ENCODE measurements at regions not wholly inside any gene's neighbourhood (a gene's known extent, or its start where the extent isn't known, plus 50 kb on each side); places are given as distances from the start of the nearest gene placed in this dataset.
A peak's percentile ranks its signal among the peaks of the same experiment; 100 is the strongest.

GRCh38 chr4:96642490-96642889, 802.6 kb downstream of the PDHA2 start:
- DNase-seq = no peak
- H3K4me3 Mint-ChIP-seq = no peak overlapping the region
- peaks cover 11% of the 10 kb centered on the region for H3K9me3 Mint-ChIP-seq
- H3K27me3 Mint-ChIP-seq (ENCODE audit: low read depth, poor library complexity) = no peaks in the 10 kb centered on the region
- H3K27ac Mint-ChIP-seq = peak overlapping the region; percentile 67
- H3K36me3 Mint-ChIP-seq (ENCODE audit: low read depth) = no peaks in the 10 kb centered on the region
- no peak for TF ChIP-seq CTCF (IDR thresholded peaks at IDR 0.05)
- peaks cover 43% of the 10 kb centered on the region for H3K4me1 Mint-ChIP-seq

- no peak overlapping the region for H3K4me3 Mint-ChIP-seq
- TF ChIP-seq CTCF (IDR thresholded peaks at IDR 0.05) = no peak
- H3K36me3 Mint-ChIP-seq (ENCODE audit: low read depth) = no peaks in the 10 kb centered on the region
- H3K4me1 Mint-ChIP-seq = peaks cover 14% of the 10 kb centered on the region
- H3K27ac Mint-ChIP-seq = no peak overlapping the region
- H3K27me3 Mint-ChIP-seq (ENCODE audit: low read depth, poor library complexity) = no peaks in the 10 kb centered on the region
- DNase-seq = no peak
- peaks cover 11% of the 10 kb centered on the region for H3K9me3 Mint-ChIP-seq
These were observed 806.3 kb downstream of the PDHA2 start for GRCh38 chr4:96646146-96646545.

- H3K27ac Mint-ChIP-seq = no peak overlapping the region
- peaks cover 17% of the 10 kb centered on the region for H3K9me3 Mint-ChIP-seq
- H3K27me3 Mint-ChIP-seq (ENCODE audit: low read depth, poor library complexity) = no peaks in the 10 kb centered on the region
- TF ChIP-seq CTCF (IDR thresholded peaks at IDR 0.05) = no peak
- no peak overlapping the region for H3K4me3 Mint-ChIP-seq
- no peaks in the 10 kb centered on the region for H3K36me3 Mint-ChIP-seq (ENCODE audit: low read depth)
- no peaks in the 10 kb centered on the region for H3K4me1 Mint-ChIP-seq
- no peak for DNase-seq
These were observed 809.6 kb downstream of the PDHA2 start for GRCh38 chr4:96649536-96649935.

GRCh38 chr4:96652158-96652557, 812.3 kb downstream of the PDHA2 start:
- Mint-ChIP-seq H3K36me3 (ENCODE audit: low read depth) (no peaks in the 10 kb centered on the region), H3K27me3 (ENCODE audit: low read depth, poor library complexity) (peaks cover 2% of the 10 kb centered on the region), H3K27ac (no peak overlapping the region), H3K4me3 (no peak overlapping the region), H3K9me3 (peaks cover 6% of the 10 kb centered on the region), H3K4me1 (no peaks in the 10 kb centered on the region)
- no peak for TF ChIP-seq CTCF (IDR thresholded peaks at IDR 0.05)
- no peak for DNase-seq

- TF ChIP-seq CTCF (IDR thresholded peaks at IDR 0.05) = no peak
- Mint-ChIP-seq H3K4me1 (no peaks in the 10 kb centered on the region), H3K4me3 (no peak overlapping the region), H3K27ac (no peak overlapping the region), H3K27me3 (ENCODE audit: low read depth, poor library complexity) (peaks cover 2% of the 10 kb centered on the region), H3K9me3 (peaks cover 6% of the 10 kb centered on the region), H3K36me3 (ENCODE audit: low read depth) (no peaks in the 10 kb centered on the region)
- no peak for DNase-seq
These were observed 812.9 kb downstream of the PDHA2 start for GRCh38 chr4:96652821-96653220.

- no peak for TF ChIP-seq CTCF (IDR thresholded peaks at IDR 0.05)
- Mint-ChIP-seq H3K4me1 (no peaks in the 10 kb centered on the region), H3K27ac (no peak overlapping the region), H3K4me3 (no peak overlapping the region), H3K9me3 (peaks cover 6% of the 10 kb centered on the region), H3K27me3 (ENCODE audit: low read depth, poor library complexity) (peaks cover 2% of the 10 kb centered on the region), H3K36me3 (ENCODE audit: low read depth) (no peaks in the 10 kb centered on the region)
- DNase-seq = no peak
These were observed 814.2 kb downstream of the PDHA2 start for GRCh38 chr4:96654045-96654444.
